GM12865 (cell line): ENCODE measurements at regions not wholly inside any gene's neighbourhood (a gene's known extent, or its start where the extent isn't known, plus 50 kb on each side); places are given as distances from the start of the nearest gene placed in this dataset.

ENCODE experiments used
- DNase-seq: peaks from one replicate; pipeline ENCODE4 v3.0.0; 2010; ENCODE audit warnings: low read depth
- H3K4me3 ChIP-seq: 2 replicates; pipeline ENCODE4 v1.5.1; 2011; ENCODE audit warnings: mild to moderate bottlenecking, low read depth, low read length, control low read depth
- CTCF ChIP-seq: IDR thresholded peaks from 2 replicates; pipeline ENCODE4 v1.5.1; 2011; ENCODE audit warnings: low read length, control low read depth, low read depth, inconsistent platforms; ENCODE audit not compliant: insufficient read depth; ENCODE audit errors: missing control alignments

- TF ChIP-seq CTCF: no peak
- DNase-seq: no peak
Observed at GRCh38 chr15:94815914-94816313, 584.6 kb downstream of the MCTP2 start.

GRCh38 chr15:94829887-94830884, 598.8 kb downstream of the MCTP2 start:
- no peak for DNase-seq
- no peak overlapping the region for H3K4me3 ChIP-seq
- TF ChIP-seq CTCF: no peak

More at GRCh38 chr15:94815914-94816313, 584.6 kb downstream of the MCTP2 start:
- H3K4me3 ChIP-seq: no peak overlapping the region

GRCh38 chr15:94834000-94834399, 602.6 kb downstream of the MCTP2 start:
- TF ChIP-seq CTCF: no peak
- no peak overlapping the region for H3K4me3 ChIP-seq
- DNase-seq: no peak

- no peak for TF ChIP-seq CTCF
- no peak for DNase-seq
- H3K4me3 ChIP-seq: no peak overlapping the region
Observed at GRCh38 chr15:94834494-94834893, 603.1 kb downstream of the MCTP2 start.

GRCh38 chr15:94838281-94838680, 606.9 kb downstream of the MCTP2 start:
- no peak overlapping the region for H3K4me3 ChIP-seq
- no peak for TF ChIP-seq CTCF
- no peak for DNase-seq

GRCh38 chr15:94840794-94841783, 609.7 kb downstream of the MCTP2 start:
- no peak for TF ChIP-seq CTCF
- DNase-seq: no peak
- no peak overlapping the region for H3K4me3 ChIP-seq
